Epithelial cell of esophagus (primary cell): ENCODE measurements at regions not wholly inside any gene's neighbourhood (a gene's known extent, or its start where the extent isn't known, plus 50 kb on each side); places are given as distances from the start of the nearest gene placed in this dataset.

Source experiments
- DNase-seq: peaks from one replicate; pipeline ENCODE4 v3.0.0; 2010; ENCODE audit warnings: low read depth
- H3K4me3 ChIP-seq: 2 replicates; pipeline ENCODE4 v1.5.1; 2011; ENCODE audit warnings: mild to moderate bottlenecking, low read length, control low read depth
- CTCF ChIP-seq: IDR thresholded peaks from 2 replicates; pipeline ENCODE4 v1.5.1; 2011; ENCODE audit warnings: low read depth, mild to moderate bottlenecking, low read length, control low read depth, inconsistent platforms; ENCODE audit not compliant: insufficient read depth; ENCODE audit errors: missing control alignments

- no peak for DNase-seq
- no peak for TF ChIP-seq CTCF
- H3K4me3 ChIP-seq = no peak overlapping the region
Measured at GRCh38 chr2:43076676-43077075, 149.7 kb downstream of the ZFP36L2 start.

DNA sequence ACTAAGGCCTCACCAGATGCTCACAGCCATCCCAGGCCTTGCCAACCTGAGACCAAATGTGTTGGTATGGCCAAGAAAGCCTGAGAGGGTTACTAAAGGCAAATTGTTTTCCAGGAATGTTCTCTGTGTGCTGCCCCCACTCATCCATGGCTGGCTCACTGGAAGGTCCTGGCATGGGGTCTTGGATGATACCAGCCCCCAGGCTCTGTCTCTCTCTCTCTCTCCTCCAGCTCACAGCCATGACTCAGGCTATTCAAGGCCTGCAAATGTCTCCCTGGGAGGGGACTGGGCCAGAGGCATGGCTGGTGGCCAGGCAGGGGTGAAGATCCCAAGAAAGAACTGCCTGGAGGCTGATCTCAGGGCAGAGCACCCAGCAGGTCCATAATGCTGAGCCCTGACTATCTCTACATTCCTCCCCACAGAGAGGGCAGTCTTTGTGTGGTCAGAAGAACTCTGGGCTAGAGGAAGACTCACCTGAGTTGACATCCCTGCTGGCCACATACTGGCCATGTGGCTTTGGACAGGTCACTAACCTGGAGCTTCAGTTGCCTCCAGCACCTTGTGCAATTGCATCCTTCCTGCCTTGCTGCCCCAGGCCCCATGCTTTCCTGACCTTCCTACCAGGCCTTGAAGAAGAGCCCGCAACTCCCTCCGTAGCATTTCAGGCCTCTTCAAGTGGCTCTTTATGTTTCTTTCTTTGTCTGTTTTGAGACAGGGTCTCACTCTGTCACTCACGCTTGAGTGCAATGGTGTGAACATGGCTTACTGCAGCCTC lies 150.4 kb downstream of the ZFP36L2 start:
- TF ChIP-seq CTCF = no peak
- peak; percentile 51 for DNase-seq

GRCh38 chr2:43075054-43075593 lies 151.3 kb downstream of the ZFP36L2 start:
- H3K4me3 ChIP-seq = no peak overlapping the region
- peak; percentile 96 for DNase-seq
- TF ChIP-seq CTCF = no peak

More for the DNA sequence above, 150.4 kb downstream of the ZFP36L2 start:
- no peak overlapping the region for H3K4me3 ChIP-seq

GRCh38 chr2:43074592-43075053 lies 151.8 kb downstream of the ZFP36L2 start:
- DNase-seq = no peak
- no peak for TF ChIP-seq CTCF
- peak overlapping the region; percentile 41 for H3K4me3 ChIP-seq

DNA sequence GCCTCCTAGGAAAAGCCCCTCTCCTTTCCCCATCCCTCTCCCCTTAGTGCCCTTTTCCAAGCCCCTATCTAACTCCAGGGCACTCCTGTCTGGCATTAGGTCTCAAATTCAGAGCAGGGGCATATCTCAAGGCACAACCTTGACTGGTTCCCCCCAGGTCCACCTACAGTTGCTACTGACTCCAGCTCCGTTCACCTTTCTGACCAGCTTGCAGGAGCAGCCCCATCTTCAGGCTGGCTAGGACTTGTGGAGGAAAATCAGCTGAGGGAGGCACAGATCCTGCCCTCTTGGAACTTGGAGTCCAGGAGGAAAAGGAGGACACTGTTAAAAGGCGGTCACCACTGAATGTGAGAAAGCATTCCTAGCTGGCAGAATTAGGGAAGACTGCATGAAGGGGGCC lies 152.4 kb downstream of the ZFP36L2 start:
- peak; percentile 24 for DNase-seq
- peak overlapping the region; percentile 41 for H3K4me3 ChIP-seq
- no peak for TF ChIP-seq CTCF

GRCh38 chr2:43073401-43073825 lies 153.0 kb downstream of the ZFP36L2 start:
- peak overlapping the region; percentile 41 for H3K4me3 ChIP-seq
- DNase-seq = peak; percentile 97

More at GRCh38 chr2:43073401-43073825, 153.0 kb downstream of the ZFP36L2 start:
- TF ChIP-seq CTCF = no peak
